ENCODE measurements at regions not wholly inside any gene's neighbourhood (a gene's known extent, or its start where the extent isn't known, plus 50 kb on each side); places are given as distances from the start of the nearest gene placed in this dataset.

DNA sequence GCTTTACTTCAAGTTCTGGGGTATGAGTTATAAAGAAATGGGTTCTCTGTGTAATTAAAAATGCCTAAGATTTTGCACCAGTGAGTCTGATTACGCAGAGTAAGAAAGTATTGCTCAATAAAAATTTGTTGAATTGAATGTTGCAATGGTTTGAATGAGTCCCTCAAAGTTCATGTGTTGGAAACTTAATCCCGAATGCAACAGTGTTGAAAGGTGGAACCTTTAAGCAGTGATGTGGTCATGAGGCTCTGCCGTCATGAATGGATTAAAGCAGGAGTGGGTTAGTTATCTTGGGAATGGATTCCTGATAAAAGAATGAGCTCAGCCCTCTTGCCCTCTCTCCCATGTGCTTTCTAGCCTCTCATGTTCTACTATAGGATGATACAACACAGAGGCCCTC, 52.6 kb upstream of the SESN3 start:
- WGBS (ENCODE audit: insufficient coverage): 100% methylated on average over 2 of the region's 3 CpGs
- ChIA-PET POLR2A (no interaction called here), CTCF (no interaction called here)
- no peaks in the 10 kb centered on the region for H3K36me3 ChIP-seq (ENCODE audit: control insufficient read depth in 4 of 4, insufficient read depth in 4 of 4, low read length in 3 of 4)
- DNase-seq: no peak
- no peak overlapping the region for H3K27ac ChIP-seq (ENCODE audit: insufficient read depth in 1 of 2, low read depth in 1 of 2, low read length in 2 of 2, poor library complexity in 1 of 2, severe bottlenecking in 2 of 2)
- H3K4me1 ChIP-seq (ENCODE audit: control extremely low read depth in 1 of 4, control insufficient read depth in 4 of 4, insufficient read depth in 4 of 4, low read length in 3 of 4): no peaks in the 10 kb centered on the region
- H3K27me3 ChIP-seq (replicated peaks in 2 of 5; ENCODE audit: control insufficient read depth in 4 of 5, insufficient read depth in 5 of 5, low read length in 4 of 5): no peaks in the 10 kb centered on the region
- H3K4me3 ChIP-seq (ENCODE audit: control insufficient read depth in 1 of 7, extremely low read depth in 1 of 7, insufficient read depth in 4 of 7, low read depth in 2 of 7, low read length in 6 of 7): no peak overlapping the region
- H3K9me3 ChIP-seq (ENCODE audit: control extremely low read depth in 1 of 5, control insufficient read depth in 4 of 5, insufficient read depth in 2 of 5, low read depth in 1 of 5, low read length in 4 of 5): no peaks in the 10 kb centered on the region

- CTCF ChIA-PET: interaction anchor here (1.7 kb wide), 1 partner anchor 16 kb away, joined by 6 read pairs; no protein-coding TSS in a partner anchor
- no peaks in the 10 kb centered on the region for H3K4me1 ChIP-seq (ENCODE audit: control extremely low read depth in 1 of 4, control insufficient read depth in 4 of 4, insufficient read depth in 4 of 4, low read length in 3 of 4)
- no peak for DNase-seq
- 88% methylated on average over 3 of the region's 3 CpGs for WGBS (ENCODE audit: insufficient coverage)
- no peak overlapping the region for H3K4me3 ChIP-seq (ENCODE audit: control insufficient read depth in 1 of 7, extremely low read depth in 1 of 7, insufficient read depth in 4 of 7, low read depth in 2 of 7, low read length in 6 of 7)
- no peaks in the 10 kb centered on the region for H3K9me3 ChIP-seq (ENCODE audit: control extremely low read depth in 1 of 5, control insufficient read depth in 4 of 5, insufficient read depth in 2 of 5, low read depth in 1 of 5, low read length in 4 of 5)
- no peaks in the 10 kb centered on the region for H3K36me3 ChIP-seq (ENCODE audit: control insufficient read depth in 4 of 4, insufficient read depth in 4 of 4, low read length in 3 of 4)
- no peak overlapping the region for H3K27ac ChIP-seq (ENCODE audit: insufficient read depth in 1 of 2, low read depth in 1 of 2, low read length in 2 of 2, poor library complexity in 1 of 2, severe bottlenecking in 2 of 2)
- POLR2A ChIA-PET: no interaction called here
- H3K27me3 ChIP-seq (replicated peaks in 2 of 5; ENCODE audit: control insufficient read depth in 4 of 5, insufficient read depth in 5 of 5, low read length in 4 of 5): no peaks in the 10 kb centered on the region
Observed at GRCh38 chr11:95283146-95283545, 52.1 kb upstream of the SESN3 start.

- no peak for DNase-seq
- no peak overlapping the region for H3K27ac ChIP-seq (ENCODE audit: insufficient read depth in 1 of 2, low read depth in 1 of 2, low read length in 2 of 2, poor library complexity in 1 of 2, severe bottlenecking in 2 of 2)
- H3K36me3 ChIP-seq (ENCODE audit: control insufficient read depth in 4 of 4, insufficient read depth in 4 of 4, low read length in 3 of 4): no peaks in the 10 kb centered on the region
- ChIA-PET CTCF (interaction anchor here (1.3 to 1.7 kb wide), 2 partner anchors 15 to 16 kb away, joined by 3 to 6 read pairs; no protein-coding TSS in a partner anchor), POLR2A (no interaction called here)
- H3K27me3 ChIP-seq (replicated peaks in 2 of 5; ENCODE audit: control insufficient read depth in 4 of 5, insufficient read depth in 5 of 5, low read length in 4 of 5): no peaks in the 10 kb centered on the region
- H3K9me3 ChIP-seq (ENCODE audit: control extremely low read depth in 1 of 5, control insufficient read depth in 4 of 5, insufficient read depth in 2 of 5, low read depth in 1 of 5, low read length in 4 of 5): no peaks in the 10 kb centered on the region
- H3K4me3 ChIP-seq (ENCODE audit: control insufficient read depth in 1 of 7, extremely low read depth in 1 of 7, insufficient read depth in 4 of 7, low read depth in 2 of 7, low read length in 6 of 7): no peak overlapping the region
- 99% methylated on average over 6 of the region's 6 CpGs for WGBS (ENCODE audit: insufficient coverage)
- no peaks in the 10 kb centered on the region for H3K4me1 ChIP-seq (ENCODE audit: control extremely low read depth in 1 of 4, control insufficient read depth in 4 of 4, insufficient read depth in 4 of 4, low read length in 3 of 4)
Observed at GRCh38 chr11:95282291-95282751, 51.3 kb upstream of the SESN3 start.
